ENCODE measurements at regions not wholly inside any gene's neighbourhood (a gene's known extent, or its start where the extent isn't known, plus 50 kb on each side); places are given as distances from the start of the nearest gene placed in this dataset.

- TF ChIP-seq CTCF (IDR thresholded peaks at IDR 0.05) (no peak), POLR2A (IDR thresholded peaks at IDR 0.05) (no peak)
Observed at GRCh38 chr7:106561151-106561550, 99.8 kb downstream of the CCDC71L start.

Measured in body of pancreas (tissue), 4 donors.